Heart left ventricle (tissue), 13 donors: ENCODE measurements at regions not wholly inside any gene's neighbourhood (a gene's known extent, or its start where the extent isn't known, plus 50 kb on each side); places are given as distances from the start of the nearest gene placed in this dataset.

ENCODE experiments used
- CTCF ChIP-seq, 12 donors: fragments of 200-600 bp; sonication (generic) in 4 of 12; IDR thresholded peaks; one replicate each; pipeline versions ENCODE4 v1.5.0 to v1.8.0; 2018 to 2022; ENCODE audit warnings: antibody characterized with exemption in 12 of 12, mild to moderate bottlenecking in 5 of 12
- POLR2A ChIP-seq, 2 donors: fragments of 450-650 bp; IDR thresholded peaks; one replicate each; pipeline ENCODE4 v1.6.1; 2017; ENCODE audit warnings: antibody characterized with exemption in 2 of 2, mild to moderate bottlenecking in 2 of 2, moderate library complexity in 2 of 2
- donor health status: ischemic (EF 13 %, LVEDD 7.1; RV severe dilation, severe dysfunction).
- donor health status: DM: no; HTN: yes; CAD: no.
- donor health status: DM: no; HTN: no; CAD: no.
- donor health status: ischemic (EF 25% LVEDD 6.9; RV normal size, moderate dysfunction).
- donor health status: ischemic (EF 25% LVEDD 5.7; RV mildly dilated, moderate dysfunction).
- donor health status: ischemic (EF 35%, LVEDD 5.7; RV mildly dilated, moderate dysfunction).
- donor health status: nonischemic (EF 11% LVEDD 7.7; RV severe dilation, severe dysfunction).
- donor health status: DM: yes; HTN: yes; CAD: no.
- donor health status: PGD.
- donor health status: ischemic (EF 29% LVEDD 5.4; RV normal size, mild dysfunction).
- donor health status: nonischemic (EF 23%, LVEDD 6.1; RV moderate dilation, normal function).

GRCh38 chr11:25901415-25901814 lies 430.5 kb upstream of the ANO3 start:
- no peak for TF ChIP-seq CTCF (IDR thresholded peaks at IDR 0.05)
- TF ChIP-seq POLR2A (IDR thresholded peaks at IDR 0.05): no peak
